ENCODE measurements at regions not wholly inside any gene's neighbourhood (a gene's known extent, or its start where the extent isn't known, plus 50 kb on each side); places are given as distances from the start of the nearest gene placed in this dataset.

GRCh38 chr18:67080601-67081000 is 435.9 kb downstream of the DSEL start:
- no peak for DNase-seq
- no peak overlapping the region for H2AFZ ChIP-seq (ENCODE audit: insufficient read depth, low read depth, low read length, poor library complexity, severe bottlenecking)
- no peaks in the 10 kb centered on the region for H3K4me1 ChIP-seq (ENCODE audit: control insufficient read depth in 1 of 2, insufficient read depth in 2 of 2, low read length in 2 of 2)
- no peaks in the 10 kb centered on the region for H3K36me3 ChIP-seq (replicated peaks in 1 of 2; ENCODE audit: control insufficient read depth in 1 of 2, insufficient read depth in 2 of 2, low read length in 2 of 2)
- H3K79me2 ChIP-seq (ENCODE audit: insufficient read depth, low read length): no peaks in the 10 kb centered on the region
- no peak overlapping the region for H3K4me3 ChIP-seq (replicated peaks in 1 of 3; ENCODE audit: low read depth in 2 of 3, low read length in 3 of 3)
- Mint-ChIP-seq H3K9me3 (peaks cover 0 to 2% (median 0%) of the 10 kb centered on the region in 7 donors), H3K4me1 (no peaks in the 10 kb centered on the region), H3K4me3 (no peak overlapping the region), H3K27me3 (ENCODE audit: low read depth in 3 of 3) (no peaks in the 10 kb centered on the region), H3K36me3 (no peaks in the 10 kb centered on the region), H3K27ac (no peak overlapping the region)
- no peaks in the 10 kb centered on the region for H3K9me3 ChIP-seq (replicated peaks in 1 of 2; ENCODE audit: control insufficient read depth in 1 of 2, insufficient read depth in 1 of 2, low read length in 2 of 2)
- no peak overlapping the region for H3K9ac ChIP-seq (ENCODE audit: insufficient read depth, low read length, poor library complexity, severe bottlenecking)
- WGBS (ENCODE audit: insufficient coverage): 83% methylated on average over 2 of the region's 5 CpGs
- H3K27ac ChIP-seq (ENCODE audit: low read depth in 1 of 2, low read length in 2 of 2): no peak overlapping the region
- no peaks in the 10 kb centered on the region for H4K20me1 ChIP-seq (ENCODE audit: insufficient read depth, low read length)
- intact Hi-C loops (cut with micrococcal nuclease): no loop called here
- H3K27me3 ChIP-seq (ENCODE audit: control insufficient read depth in 2 of 2, insufficient read depth in 2 of 2, low read length in 2 of 2): no peaks in the 10 kb centered on the region
- H3K4me2 ChIP-seq (replicated peaks; ENCODE audit: extremely low read depth, low read length, poor library complexity, severe bottlenecking): no peak overlapping the region
- no peak for TF ChIP-seq CTCF (IDR thresholded peaks at IDR 0.05)

- WGBS (ENCODE audit: insufficient coverage): 92% methylated on average over 2 of the region's 4 CpGs
Measured at GRCh38 chr18:67074309-67074708, 442.2 kb downstream of the DSEL start.

More at GRCh38 chr18:67074309-67074708, 442.2 kb downstream of the DSEL start:
- Histone ChIP-seq H3K9me3 (replicated peaks in 1 of 2; ENCODE audit: control insufficient read depth in 1 of 2, insufficient read depth in 1 of 2, low read length in 2 of 2) (no peaks in the 10 kb centered on the region), H3K4me3 (replicated peaks in 1 of 3; ENCODE audit: low read depth in 2 of 3, low read length in 3 of 3) (no peak overlapping the region), H3K27ac (ENCODE audit: low read depth in 1 of 2, low read length in 2 of 2) (no peak overlapping the region), H3K79me2 (ENCODE audit: insufficient read depth, low read length) (no peaks in the 10 kb centered on the region), H2AFZ (ENCODE audit: insufficient read depth, low read depth, low read length, poor library complexity, severe bottlenecking) (no peak overlapping the region), H3K4me2 (replicated peaks; ENCODE audit: extremely low read depth, low read length, poor library complexity, severe bottlenecking) (no peak overlapping the region), H3K27me3 (ENCODE audit: control insufficient read depth in 2 of 2, insufficient read depth in 2 of 2, low read length in 2 of 2) (no peaks in the 10 kb centered on the region), H3K4me1 (ENCODE audit: control insufficient read depth in 1 of 2, insufficient read depth in 2 of 2, low read length in 2 of 2) (no peaks in the 10 kb centered on the region), H3K9ac (ENCODE audit: insufficient read depth, low read length, poor library complexity, severe bottlenecking) (no peak overlapping the region), H4K20me1 (ENCODE audit: insufficient read depth, low read length) (no peaks in the 10 kb centered on the region), H3K36me3 (replicated peaks in 1 of 2; ENCODE audit: control insufficient read depth in 1 of 2, insufficient read depth in 2 of 2, low read length in 2 of 2) (no peaks in the 10 kb centered on the region)
- H3K9me3 Mint-ChIP-seq: peaks cover 0 to 3% (median 0%) of the 10 kb centered on the region in 7 donors
- DNase-seq: no peak
- H3K36me3 Mint-ChIP-seq: no peaks in the 10 kb centered on the region
- H3K4me3 Mint-ChIP-seq: no peak overlapping the region
- H3K4me1 Mint-ChIP-seq: no peaks in the 10 kb centered on the region
- intact Hi-C loops (cut with micrococcal nuclease): no loop called here
- H3K27me3 Mint-ChIP-seq (ENCODE audit: low read depth in 3 of 3): peaks cover 0 to 2% (median 1%) of the 10 kb centered on the region in 3 donors
- H3K27ac Mint-ChIP-seq: no peak overlapping the region
- no peak for TF ChIP-seq CTCF (IDR thresholded peaks at IDR 0.05)
